GM12873 (cell line): ENCODE measurements at regions not wholly inside any gene's neighbourhood (a gene's known extent, or its start where the extent isn't known, plus 50 kb on each side); places are given as distances from the start of the nearest gene placed in this dataset.

Source experiments
- TF ChIP-seq, protein P1 (sequence below): IDR thresholded peaks from 2 replicates; pipeline ENCODE4 v1.5.1; 2012; ENCODE audit warnings: low read depth, mild to moderate bottlenecking, moderate library complexity, low read length, control low read depth; ENCODE audit not compliant: insufficient read depth; ENCODE audit errors: missing control alignments

DNA sequence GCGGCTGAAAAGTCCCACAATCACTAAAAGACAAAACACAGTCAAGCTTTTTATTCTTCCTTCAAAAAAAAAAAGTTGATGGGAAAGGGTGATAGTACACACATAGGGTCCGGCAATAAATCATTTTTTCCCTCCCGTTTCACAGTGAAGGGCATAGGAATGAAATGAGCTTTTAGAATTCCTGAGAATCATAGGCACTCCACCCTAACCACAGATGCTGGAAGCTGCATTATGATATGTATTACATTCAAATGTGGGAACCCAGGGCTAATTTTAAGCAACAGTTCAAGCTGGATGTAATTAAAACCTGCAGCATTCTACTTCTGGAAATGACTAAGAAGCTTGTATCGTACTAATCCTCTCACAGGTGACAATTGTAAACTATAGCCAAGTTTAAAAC is 75.7 kb upstream of the KCNJ15 start:
- TF ChIP-seq, protein P1, sequence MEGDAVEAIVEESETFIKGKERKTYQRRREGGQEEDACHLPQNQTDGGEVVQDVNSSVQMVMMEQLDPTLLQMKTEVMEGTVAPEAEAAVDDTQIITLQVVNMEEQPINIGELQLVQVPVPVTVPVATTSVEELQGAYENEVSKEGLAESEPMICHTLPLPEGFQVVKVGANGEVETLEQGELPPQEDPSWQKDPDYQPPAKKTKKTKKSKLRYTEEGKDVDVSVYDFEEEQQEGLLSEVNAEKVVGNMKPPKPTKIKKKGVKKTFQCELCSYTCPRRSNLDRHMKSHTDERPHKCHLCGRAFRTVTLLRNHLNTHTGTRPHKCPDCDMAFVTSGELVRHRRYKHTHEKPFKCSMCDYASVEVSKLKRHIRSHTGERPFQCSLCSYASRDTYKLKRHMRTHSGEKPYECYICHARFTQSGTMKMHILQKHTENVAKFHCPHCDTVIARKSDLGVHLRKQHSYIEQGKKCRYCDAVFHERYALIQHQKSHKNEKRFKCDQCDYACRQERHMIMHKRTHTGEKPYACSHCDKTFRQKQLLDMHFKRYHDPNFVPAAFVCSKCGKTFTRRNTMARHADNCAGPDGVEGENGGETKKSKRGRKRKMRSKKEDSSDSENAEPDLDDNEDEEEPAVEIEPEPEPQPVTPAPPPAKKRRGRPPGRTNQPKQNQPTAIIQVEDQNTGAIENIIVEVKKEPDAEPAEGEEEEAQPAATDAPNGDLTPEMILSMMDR, result no peak

DNA sequence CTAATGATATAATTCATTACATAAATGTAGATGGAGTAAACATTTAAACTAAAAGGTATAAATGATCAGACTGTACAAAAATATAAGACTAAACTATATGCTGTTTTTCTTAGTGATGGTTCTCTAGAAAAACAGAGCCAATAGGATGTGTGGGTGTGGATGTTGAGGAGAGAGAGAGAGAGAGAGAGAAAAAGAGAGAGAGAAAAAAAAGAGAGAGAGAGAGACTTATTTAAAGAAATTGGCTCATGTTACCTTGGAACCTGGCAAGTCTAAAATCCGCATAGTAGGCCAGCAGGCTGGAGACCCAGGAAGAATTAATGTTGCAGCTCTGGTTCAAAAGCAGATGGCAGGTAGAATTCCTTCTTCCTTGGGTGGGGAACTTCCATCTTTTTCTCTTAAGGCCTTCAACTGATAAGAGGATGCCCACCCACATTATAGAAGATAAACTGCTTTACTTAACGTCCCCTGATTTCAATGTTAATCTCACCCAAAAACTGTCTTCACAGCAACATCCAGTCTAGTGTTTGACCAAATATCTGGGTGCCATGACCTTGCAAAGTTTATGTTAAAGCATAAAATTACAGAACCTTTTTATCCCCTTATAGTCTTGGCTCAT is 74.3 kb upstream of the KCNJ15 start:
- TF ChIP-seq, protein P1, result no peak

DNA sequence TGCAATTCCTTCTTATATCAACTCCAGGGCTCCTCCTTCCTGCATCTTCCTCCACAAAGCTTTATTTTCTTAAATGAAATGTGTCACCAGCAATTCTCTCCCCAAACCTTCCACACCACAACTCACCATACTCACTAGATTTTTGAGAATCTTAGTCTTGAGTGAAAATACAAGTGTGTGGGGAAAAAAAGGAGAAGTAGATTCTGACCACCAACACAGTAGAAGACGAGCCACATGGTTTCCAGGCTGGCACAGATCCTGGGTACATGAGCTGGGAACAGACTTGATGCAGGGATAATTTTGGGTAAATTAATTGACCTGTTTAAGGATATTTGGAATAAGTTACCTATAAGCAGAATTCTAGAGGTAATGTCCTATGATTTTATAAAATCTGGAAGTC is 72.8 kb upstream of the KCNJ15 start:
- TF ChIP-seq, protein P1, result no peak

DNA sequence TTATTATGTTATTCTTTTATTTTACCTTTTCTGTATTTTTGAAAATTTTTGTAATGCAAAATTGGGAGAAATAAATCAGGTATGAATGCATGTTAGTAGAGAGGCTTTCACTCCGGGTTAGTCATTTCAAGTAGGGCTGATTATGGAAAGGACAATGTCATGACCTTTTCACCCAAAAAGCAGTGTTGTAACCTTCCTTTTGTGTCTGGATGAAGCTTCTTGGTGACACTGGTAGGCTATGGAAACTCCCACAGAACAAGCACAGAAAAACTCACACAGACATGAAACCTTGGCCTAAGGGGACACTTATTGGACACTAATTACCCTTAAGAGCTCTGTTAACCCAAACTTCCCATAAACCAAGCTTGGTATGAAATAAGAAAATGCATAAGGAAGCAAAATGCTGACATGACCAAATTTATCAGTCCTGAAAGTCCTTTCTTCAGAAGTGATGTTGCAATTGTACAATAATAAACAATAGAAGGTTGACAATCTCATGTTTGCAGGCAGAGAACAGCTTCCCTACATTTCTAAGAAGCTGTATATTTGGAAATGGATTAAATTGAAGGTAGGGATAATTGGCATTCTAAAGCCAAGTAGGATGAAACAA is 70.0 kb upstream of the KCNJ15 start:
- TF ChIP-seq, protein P1, result no peak

DNA sequence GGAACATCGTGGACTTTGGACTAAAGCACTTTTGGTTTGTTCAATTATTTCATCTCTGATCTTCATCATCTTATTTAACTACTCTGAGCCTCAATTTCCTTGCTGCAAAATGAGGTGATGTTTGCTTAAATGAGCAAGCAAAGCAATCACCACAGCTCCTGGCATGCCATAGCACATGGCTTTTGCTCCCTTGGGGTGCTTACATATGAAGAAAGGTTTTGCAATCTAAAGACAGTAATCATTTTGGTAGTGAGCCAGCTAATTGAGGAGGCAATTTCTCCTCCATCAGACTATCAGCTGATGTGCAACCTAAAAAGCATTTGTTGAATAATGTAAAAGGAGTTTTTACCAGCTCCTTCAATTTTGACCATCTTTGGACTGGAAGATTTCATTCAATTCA is 68.8 kb upstream of the KCNJ15 start:
- TF ChIP-seq, protein P1, result no peak

DNA sequence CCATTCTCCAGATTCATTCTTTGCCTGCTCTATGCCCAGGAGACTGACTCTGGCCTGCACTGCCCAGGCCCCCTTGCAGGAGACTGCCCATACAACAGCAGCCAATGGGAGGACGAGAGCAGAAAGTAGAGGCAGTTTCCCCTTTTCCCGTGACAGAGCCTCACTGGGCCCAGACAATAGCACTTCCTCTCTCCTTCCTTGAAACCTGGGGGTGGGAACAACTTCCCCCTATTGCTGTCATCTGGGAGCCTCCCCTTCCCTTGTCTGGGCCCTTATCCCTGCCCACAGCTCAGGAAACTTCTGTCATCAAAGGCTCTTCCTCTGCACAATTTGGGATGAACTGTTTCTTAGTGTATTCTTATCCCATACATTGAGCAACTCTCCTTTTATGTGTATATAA is 60.8 kb upstream of the KCNJ15 start:
- TF ChIP-seq, protein P1, result no peak

DNA sequence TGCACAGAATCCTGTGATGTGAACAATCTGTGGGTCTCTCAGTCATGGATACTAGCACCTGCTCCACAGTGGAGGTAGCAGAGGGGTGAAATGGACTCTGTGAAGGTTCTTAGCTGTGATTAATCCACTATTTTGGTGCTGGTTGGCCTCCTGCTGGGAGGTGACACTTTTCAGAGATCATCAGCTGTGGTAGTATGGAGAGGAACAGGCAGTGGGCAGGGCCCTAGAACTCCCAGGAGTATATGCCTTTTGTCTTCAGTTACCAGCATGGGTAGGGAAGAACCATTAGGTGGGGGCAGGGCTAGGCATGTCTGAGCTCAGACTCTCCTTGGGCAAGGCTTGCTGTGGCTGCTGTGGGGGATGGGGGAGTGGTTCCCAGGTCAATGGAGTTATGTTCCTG is 54.0 kb upstream of the KCNJ15 start:
- TF ChIP-seq, protein P1, result no peak
